GM21529 (cell line): ENCODE measurements at regions not wholly inside any gene's neighbourhood (a gene's known extent, or its start where the extent isn't known, plus 50 kb on each side); places are given as distances from the start of the nearest gene placed in this dataset.

Source experiments
- ATAC-seq: cut with Tn5 transposase; IDR thresholded peaks from one replicate; pipeline ENCODE4 v1.9.1; 2021; ENCODE audit not compliant: unreplicated experiment

GRCh38 chr3:107970993-107971580 lies 119.7 kb downstream of the CD47 start:
- ATAC-seq: no peak

- ATAC-seq: no peak
These were observed 120.6 kb downstream of the CD47 start for GRCh38 chr3:107969994-107970819.

GRCh38 chr3:107969525-107969924 lies 121.3 kb downstream of the CD47 start:
- no peak for ATAC-seq

- ATAC-seq: no peak
These were observed 124.6 kb downstream of the CD47 start for GRCh38 chr3:107966276-107966675.

- no peak for ATAC-seq
These were observed 125.6 kb downstream of the CD47 start for GRCh38 chr3:107965136-107965655.

- no peak for ATAC-seq
These were observed 127.2 kb downstream of the CD47 start for GRCh38 chr3:107963581-107963980.

- ATAC-seq: no peak
These were observed 127.9 kb downstream of the CD47 start for GRCh38 chr3:107962946-107963345.

- ATAC-seq: no peak
These were observed 128.8 kb downstream of the CD47 start for GRCh38 chr3:107962037-107962436.

GRCh38 chr3:107959550-107960154 lies 131.2 kb downstream of the CD47 start:
- ATAC-seq: no peak

GRCh38 chr3:107958146-107958545 lies 132.7 kb downstream of the CD47 start:
- no peak for ATAC-seq

- no peak for ATAC-seq
These were observed 133.6 kb downstream of the CD47 start for GRCh38 chr3:107956991-107957900.

- no peak for ATAC-seq
These were observed 136.0 kb downstream of the CD47 start for GRCh38 chr3:107954845-107955244.

GRCh38 chr3:107953722-107954121 lies 137.1 kb downstream of the CD47 start:
- ATAC-seq: no peak

GRCh38 chr3:107951126-107951525 lies 139.7 kb downstream of the CD47 start:
- ATAC-seq: no peak

GRCh38 chr3:107950417-107950816 lies 140.4 kb downstream of the CD47 start:
- ATAC-seq: no peak

- no peak for ATAC-seq
These were observed 141.3 kb downstream of the CD47 start for GRCh38 chr3:107949394-107949970.

- no peak for ATAC-seq
These were observed 143.6 kb downstream of the CD47 start for GRCh38 chr3:107947203-107947602.

GRCh38 chr3:107946700-107947099 lies 144.1 kb downstream of the CD47 start:
- ATAC-seq: no peak

GRCh38 chr3:107945417-107946094 lies 145.3 kb downstream of the CD47 start:
- ATAC-seq: no peak
